ENCODE measurements at regions not wholly inside any gene's neighbourhood (a gene's known extent, or its start where the extent isn't known, plus 50 kb on each side); places are given as distances from the start of the nearest gene placed in this dataset.

- no peaks in the 10 kb centered on the region for H3K27me3 ChIP-seq (ENCODE audit: control insufficient read depth, insufficient read depth, low read length)
- peak; percentile 56 for DNase-seq (ENCODE audit: low read depth)
- TF ChIP-seq CTCF (IDR thresholded peaks at IDR 0.05; ENCODE audit: insufficient read depth, low read depth, low read length) = no peak
- ChIA-PET CTCF (interaction anchor here (0.8 to 1.3 kb wide), 3 partner anchors 14 to 446 kb away, joined by 3 read pairs; no protein-coding TSS in a partner anchor), POLR2A (no interaction called here)
- no peaks in the 10 kb centered on the region for H3K36me3 ChIP-seq (ENCODE audit: control insufficient read depth, insufficient read depth, low read length)
- no peak overlapping the region for H3K4me3 ChIP-seq (ENCODE audit: low read depth, low read length)
Measured at GRCh38 chr10:43857206-43857930, 208.7 kb upstream of the ZNF32 start.

GRCh38 chr10:43856299-43856698, 207.6 kb upstream of the ZNF32 start:
- H3K27me3 ChIP-seq (ENCODE audit: control insufficient read depth, insufficient read depth, low read length) = no peaks in the 10 kb centered on the region
- no peaks in the 10 kb centered on the region for H3K36me3 ChIP-seq (ENCODE audit: control insufficient read depth, insufficient read depth, low read length)
- ChIA-PET POLR2A (no interaction called here), CTCF (interaction anchor here (0.6 kb wide), 1 partner anchor 24 kb away, joined by 3 read pairs; no protein-coding TSS in a partner anchor)
- no peak for DNase-seq (ENCODE audit: low read depth)
- no peak overlapping the region for H3K4me3 ChIP-seq (ENCODE audit: low read depth, low read length)
- TF ChIP-seq CTCF (IDR thresholded peaks at IDR 0.05; ENCODE audit: insufficient read depth, low read depth, low read length) = no peak

- Histone ChIP-seq H3K36me3 (ENCODE audit: control insufficient read depth, insufficient read depth, low read length) (no peaks in the 10 kb centered on the region), H3K4me3 (ENCODE audit: low read depth, low read length) (no peak overlapping the region), H3K27me3 (ENCODE audit: control insufficient read depth, insufficient read depth, low read length) (no peaks in the 10 kb centered on the region)
- CTCF ChIA-PET = no interaction called here
- no peak for DNase-seq (ENCODE audit: low read depth)
- TF ChIP-seq CTCF (IDR thresholded peaks at IDR 0.05; ENCODE audit: insufficient read depth, low read depth, low read length) = no peak
- POLR2A ChIA-PET = no interaction called here
Measured at GRCh38 chr10:43855667-43856210, 207.1 kb upstream of the ZNF32 start.

- ChIA-PET CTCF (interaction anchor here (1.0 to 1.1 kb wide), 3 partner anchors 30 to 86 kb away, joined by 3 read pairs; no protein-coding TSS in a partner anchor), POLR2A (interaction anchor here (0.6 kb wide), 2 partner anchors 15 to 529 kb away, joined by 3 read pairs; no protein-coding TSS in a partner anchor)
- Histone ChIP-seq H3K36me3 (ENCODE audit: control insufficient read depth, insufficient read depth, low read length) (no peaks in the 10 kb centered on the region), H3K27me3 (ENCODE audit: control insufficient read depth, insufficient read depth, low read length) (no peaks in the 10 kb centered on the region), H3K4me3 (ENCODE audit: low read depth, low read length) (no peak overlapping the region)
- peak; percentile 88 for DNase-seq (ENCODE audit: low read depth)
- no peak for TF ChIP-seq CTCF (IDR thresholded peaks at IDR 0.05; ENCODE audit: insufficient read depth, low read depth, low read length)
Measured at GRCh38 chr10:43854007-43854406, 205.3 kb upstream of the ZNF32 start.

- no peak overlapping the region for H3K4me3 ChIP-seq (ENCODE audit: low read depth, low read length)
- no peaks in the 10 kb centered on the region for H3K36me3 ChIP-seq (ENCODE audit: control insufficient read depth, insufficient read depth, low read length)
- no peaks in the 10 kb centered on the region for H3K27me3 ChIP-seq (ENCODE audit: control insufficient read depth, insufficient read depth, low read length)
- no peak for DNase-seq (ENCODE audit: low read depth)
- ChIA-PET CTCF (interaction anchor here (1.0 to 1.1 kb wide), 4 partner anchors 31 to 170 kb away, joined by 3 read pairs; no protein-coding TSS in a partner anchor), POLR2A (no interaction called here)
- no peak for TF ChIP-seq CTCF (IDR thresholded peaks at IDR 0.05; ENCODE audit: insufficient read depth, low read depth, low read length)
Measured at GRCh38 chr10:43853369-43853768, 204.7 kb upstream of the ZNF32 start.
